HL-60 (cell line): ENCODE measurements at regions not wholly inside any gene's neighbourhood (a gene's known extent, or its start where the extent isn't known, plus 50 kb on each side); places are given as distances from the start of the nearest gene placed in this dataset.
"Not testable (repeated sequence)": the region's sequence is repeated elsewhere in the genome, so short reads cannot be mapped to it uniquely, and the experiment has no call there.

Experiments
- CTCF ChIP-seq: IDR thresholded peaks from one replicate; pipeline ENCODE4 v1.5.1; 2011; ENCODE audit warnings: low read length, control low read depth, inconsistent platforms; ENCODE audit not compliant: insufficient read depth
- GABPA ChIP-seq: IDR thresholded peaks from 2 replicates; pipeline ENCODE4 v1.6.1; 2012; ENCODE audit warnings: low read depth
- SPI1 ChIP-seq: IDR thresholded peaks from 2 replicates; pipeline ENCODE4 v1.6.1; 2012; ENCODE audit warnings: low read depth, mild to moderate bottlenecking, borderline replicate concordance

- TF ChIP-seq CTCF, SPI1, GABPA: not testable (repeated sequence)
Observed at GRCh38 chrX:81945911-81946310, 744.0 kb downstream of the SH3BGRL start.
